DMS53 treated with DMSO at 0.1 percent for 48 hours (cell line): ENCODE measurements at regions not wholly inside any gene's neighbourhood (a gene's known extent, or its start where the extent isn't known, plus 50 kb on each side); places are given as distances from the start of the nearest gene placed in this dataset.
A peak's percentile ranks its signal among the peaks of the same experiment; 100 is the strongest.

Experiments
- DNase-seq: peaks from one replicate; lab custom pipeline; 2025; ENCODE audit not compliant: unreplicated experiment; lab: John Stamatoyannopoulos, UW

DNA sequence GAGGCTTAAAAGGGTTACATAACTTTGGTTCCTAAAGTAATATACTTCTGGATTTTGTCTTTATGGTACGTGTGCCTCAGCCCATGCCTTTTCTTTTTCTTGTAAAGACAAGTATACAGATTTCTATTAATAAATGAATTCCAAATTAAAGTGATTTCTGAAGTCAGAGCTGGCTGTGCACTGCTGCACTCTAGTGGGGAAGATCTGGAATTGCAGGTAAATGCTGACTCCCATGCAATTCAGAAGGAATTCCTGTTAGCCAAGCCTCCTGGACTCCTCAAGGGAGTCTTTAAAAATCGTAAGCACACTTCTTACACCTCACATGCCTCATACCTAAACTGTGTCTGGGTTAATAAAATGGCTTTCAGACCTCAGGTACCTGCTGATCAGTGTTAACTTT lies 118.4 kb upstream of the SLC7A1 start:
- peak; percentile 14 for DNase-seq

DNA sequence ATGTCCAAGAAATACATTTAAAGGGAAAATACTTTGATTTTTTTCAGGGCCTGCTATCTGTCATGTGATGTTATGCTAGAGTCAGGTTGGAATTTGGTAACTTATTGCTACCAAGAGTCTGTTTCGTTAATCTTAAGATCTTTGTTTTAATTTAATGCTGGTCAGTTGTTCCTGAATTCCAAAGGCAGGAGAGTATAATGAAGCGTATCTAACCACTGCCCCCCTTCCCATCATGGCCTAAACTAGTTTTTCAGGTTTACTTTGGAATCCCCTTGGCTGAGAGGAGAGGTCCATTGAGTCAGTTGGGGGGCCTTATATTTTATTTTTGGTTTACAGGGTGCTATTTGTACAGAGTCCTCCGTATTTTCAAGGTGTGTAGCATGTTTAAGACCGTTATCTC lies 116.3 kb upstream of the SLC7A1 start:
- DNase-seq: no peak

DNA sequence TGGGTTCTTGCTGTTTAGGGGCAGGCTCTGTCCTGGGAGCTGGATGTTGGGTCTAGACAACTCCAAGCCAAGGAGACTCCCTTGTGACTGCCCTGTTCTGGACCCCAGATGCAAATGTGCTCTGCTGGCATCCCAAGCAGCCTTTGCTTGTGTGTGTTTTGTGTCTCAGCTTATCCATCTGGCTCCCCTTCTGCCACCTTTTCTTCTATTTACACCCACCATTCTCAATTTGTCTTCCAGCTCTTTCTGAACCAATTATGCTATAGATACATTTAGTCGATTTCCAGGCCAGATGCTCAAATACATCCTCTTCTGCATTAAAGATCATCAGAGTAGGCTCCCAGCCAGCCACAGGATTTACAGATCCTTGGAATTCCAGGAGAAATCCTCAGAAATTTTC lies 115.0 kb upstream of the SLC7A1 start:
- DNase-seq: no peak

DNA sequence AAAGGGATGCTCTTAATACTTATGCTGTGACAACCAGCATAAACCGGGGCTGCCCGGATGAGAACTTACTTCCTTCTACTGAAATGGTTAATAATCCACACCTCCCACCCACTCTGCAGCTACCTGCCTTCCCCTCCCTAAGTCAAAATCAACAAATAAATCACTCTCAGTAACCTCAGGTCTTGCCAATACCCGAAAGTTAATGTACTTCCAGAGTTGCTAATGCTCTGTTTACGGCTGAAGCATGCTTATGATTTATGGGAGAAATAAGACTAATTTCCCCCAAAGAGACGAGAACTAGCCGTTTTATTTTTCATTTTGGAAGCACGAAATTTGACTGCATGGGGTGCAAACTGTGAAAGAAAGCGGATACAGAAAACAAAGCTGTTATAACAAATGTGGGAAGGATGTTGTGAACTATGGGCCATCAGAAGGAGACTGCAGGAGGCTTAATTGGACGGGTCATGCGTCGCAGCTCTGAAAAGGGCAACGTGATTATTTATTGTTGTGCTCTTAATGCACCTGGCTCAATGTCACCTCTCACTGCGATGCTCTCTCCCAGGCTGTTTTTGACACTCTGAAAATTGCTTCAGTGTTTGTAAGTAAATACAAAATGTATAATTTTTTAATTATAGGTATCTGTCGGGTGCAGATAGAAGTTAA lies 114.0 kb upstream of the SLC7A1 start:
- DNase-seq: no peak

GRCh38 chr13:29707876-29708543 lies 112.5 kb upstream of the SLC7A1 start:
- DNase-seq: peak; percentile 37

- DNase-seq: no peak
Measured at GRCh38 chr13:29706923-29707322, 111.4 kb upstream of the SLC7A1 start.

GRCh38 chr13:29704648-29705047 lies 109.2 kb upstream of the SLC7A1 start:
- no peak for DNase-seq

GRCh38 chr13:29703421-29703820 lies 107.9 kb upstream of the SLC7A1 start:
- DNase-seq: no peak

GRCh38 chr13:29702912-29703351 lies 107.4 kb upstream of the SLC7A1 start:
- no peak for DNase-seq

DNA sequence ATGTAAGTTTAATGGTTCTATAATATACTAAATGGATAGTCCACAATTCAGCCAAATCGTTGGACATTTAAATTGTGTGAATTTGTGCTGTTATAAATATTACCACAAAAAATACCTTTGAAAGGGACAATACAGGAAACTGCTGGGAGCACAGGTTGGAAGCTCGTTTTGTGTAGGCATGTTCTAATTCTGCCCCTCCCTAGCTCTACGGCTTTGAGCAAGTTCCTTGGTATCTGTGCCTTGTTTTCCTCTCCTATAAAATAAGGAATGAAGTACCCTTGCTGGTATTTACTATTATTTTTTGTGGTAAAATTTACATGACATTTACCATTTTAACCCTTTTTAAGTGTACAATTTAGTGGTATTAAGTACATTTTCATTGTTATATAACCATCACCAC lies 102.6 kb upstream of the SLC7A1 start:
- DNase-seq: no peak

DNA sequence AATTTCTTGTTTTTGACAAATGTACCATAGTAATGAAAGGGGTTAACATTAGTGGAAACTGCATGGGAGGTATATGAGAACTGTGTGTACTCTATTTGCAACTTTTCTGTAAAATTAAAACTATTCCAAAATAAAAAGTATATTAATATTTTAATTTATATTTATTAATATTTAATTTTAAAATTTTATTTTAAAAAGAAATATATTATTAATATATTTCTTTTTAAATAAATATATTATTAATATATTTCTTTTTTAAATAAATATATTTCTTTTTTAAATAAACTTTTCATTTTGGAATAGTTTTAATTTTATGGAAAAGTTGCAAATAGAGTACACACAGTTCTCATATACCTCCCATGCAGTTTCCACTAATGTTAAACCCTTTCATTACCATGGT lies 101.1 kb upstream of the SLC7A1 start:
- no peak for DNase-seq

DNA sequence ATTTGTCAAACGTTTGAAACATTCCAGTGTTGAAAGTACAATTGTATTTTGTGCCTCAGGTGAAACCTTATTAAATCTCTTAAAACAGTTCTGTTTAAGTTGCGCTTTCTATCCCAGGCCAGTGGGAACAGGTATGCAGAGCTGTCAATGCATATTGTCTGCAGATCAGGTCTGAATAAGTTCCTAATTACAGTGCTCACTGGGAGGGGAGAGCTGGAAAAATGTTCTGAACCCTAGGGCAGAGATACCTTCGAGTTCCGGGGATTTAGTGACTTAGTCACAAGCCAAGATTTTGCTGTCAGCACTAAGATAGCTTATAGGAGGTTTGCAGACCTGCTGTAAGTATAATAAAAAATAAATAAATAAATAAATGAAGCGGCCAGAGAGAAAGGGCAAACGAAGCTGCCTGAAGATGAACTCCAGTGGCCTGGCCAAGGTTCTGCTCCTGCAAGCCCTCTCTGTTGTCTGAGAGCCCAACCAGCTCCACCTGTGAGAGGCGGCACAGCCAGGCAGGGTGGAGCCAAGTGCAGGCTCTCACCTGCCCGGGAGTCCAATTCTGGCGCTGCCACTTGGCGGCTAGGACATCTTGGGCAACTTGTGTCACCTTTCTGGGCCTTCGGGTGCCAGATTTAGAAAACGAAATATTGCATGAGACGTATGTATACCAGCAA lies 97.9 kb upstream of the SLC7A1 start:
- no peak for DNase-seq

- DNase-seq: no peak
Measured at GRCh38 chr13:29689548-29689947, 94.1 kb upstream of the SLC7A1 start.

DNA sequence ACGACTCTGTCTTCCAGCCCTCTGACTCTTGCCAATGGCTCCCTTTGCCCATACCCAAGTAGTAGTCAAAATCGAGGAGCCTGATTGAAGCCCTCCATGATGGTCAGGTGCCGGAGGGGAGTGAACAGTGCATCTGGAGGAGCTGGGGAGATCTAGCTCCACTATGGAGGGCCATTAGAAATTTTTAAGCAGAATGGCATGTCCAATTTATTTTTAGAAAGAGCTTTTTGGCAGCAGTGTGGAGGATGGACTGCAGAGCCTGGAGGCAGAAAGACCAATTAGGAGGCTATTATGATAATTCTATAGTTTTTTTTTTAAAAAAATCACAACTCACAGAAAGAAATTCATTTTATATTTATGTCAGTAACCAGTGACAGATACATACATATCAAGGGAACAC lies 92.7 kb upstream of the SLC7A1 start:
- no peak for DNase-seq

DNA sequence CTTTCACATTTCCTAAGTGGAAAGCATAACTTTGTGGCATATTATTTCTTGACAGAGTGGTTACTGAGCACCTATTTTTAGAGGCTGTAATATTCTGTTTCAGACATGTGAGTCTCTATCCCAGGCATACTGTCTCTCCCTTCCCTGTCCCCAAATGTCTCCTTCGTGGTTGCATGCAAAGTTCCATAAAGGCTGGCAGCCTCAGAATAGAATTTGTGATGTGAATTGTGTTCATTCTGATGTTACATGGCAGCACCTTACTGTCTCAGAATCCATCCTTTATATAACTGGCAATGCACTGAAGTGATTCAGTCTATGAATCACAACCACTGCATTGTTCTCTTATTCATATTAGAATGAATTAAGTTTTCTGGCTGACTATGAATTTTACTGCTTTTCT lies 89.0 kb upstream of the SLC7A1 start:
- no peak for DNase-seq

GRCh38 chr13:29683041-29683440 lies 87.6 kb upstream of the SLC7A1 start:
- no peak for DNase-seq

- no peak for DNase-seq
Measured at GRCh38 chr13:29681864-29682263, 86.4 kb upstream of the SLC7A1 start.

GRCh38 chr13:29679396-29680053 lies 84.0 kb upstream of the SLC7A1 start:
- no peak for DNase-seq

DNA sequence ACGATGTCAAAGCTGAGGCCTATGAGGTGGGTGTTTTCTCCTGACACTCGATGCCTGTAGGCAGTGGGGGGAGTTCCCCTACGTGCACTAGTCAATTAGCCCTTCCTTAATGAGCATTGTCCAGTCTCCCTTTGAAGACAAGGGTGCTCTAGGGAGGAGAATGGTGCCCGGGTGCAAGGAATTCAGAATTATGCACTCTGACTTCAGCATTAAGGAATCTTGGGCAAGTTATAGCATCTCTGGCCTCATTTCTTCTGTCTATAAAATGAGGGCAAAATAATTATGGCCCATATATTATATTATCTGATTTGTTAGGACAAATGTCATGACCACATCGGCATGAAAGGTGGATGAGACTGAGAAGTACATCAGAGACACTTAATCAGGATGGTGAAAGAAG lies 82.1 kb upstream of the SLC7A1 start:
- no peak for DNase-seq

- DNase-seq: no peak
Measured at GRCh38 chr13:29676941-29677452, 81.5 kb upstream of the SLC7A1 start.

DNA sequence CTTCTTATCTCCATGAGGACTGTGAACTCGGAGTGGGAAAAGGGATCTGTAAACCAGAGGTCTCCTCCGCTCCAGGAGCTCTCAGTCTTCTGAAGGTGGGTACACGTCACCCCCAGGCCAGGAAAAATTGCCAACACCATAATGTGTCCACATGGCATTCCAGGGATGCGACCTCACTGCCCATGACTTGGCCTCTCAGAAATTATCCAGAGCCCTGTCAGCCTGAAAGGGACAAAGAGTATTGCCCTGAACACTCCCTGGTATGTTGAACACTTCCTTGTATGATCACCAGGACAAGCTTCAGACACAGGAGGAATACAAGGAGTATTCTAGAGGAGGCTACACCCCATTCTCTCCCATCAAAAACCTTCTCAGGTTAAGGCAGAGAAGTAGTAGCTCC lies 81.0 kb upstream of the SLC7A1 start:
- DNase-seq: no peak

DNA sequence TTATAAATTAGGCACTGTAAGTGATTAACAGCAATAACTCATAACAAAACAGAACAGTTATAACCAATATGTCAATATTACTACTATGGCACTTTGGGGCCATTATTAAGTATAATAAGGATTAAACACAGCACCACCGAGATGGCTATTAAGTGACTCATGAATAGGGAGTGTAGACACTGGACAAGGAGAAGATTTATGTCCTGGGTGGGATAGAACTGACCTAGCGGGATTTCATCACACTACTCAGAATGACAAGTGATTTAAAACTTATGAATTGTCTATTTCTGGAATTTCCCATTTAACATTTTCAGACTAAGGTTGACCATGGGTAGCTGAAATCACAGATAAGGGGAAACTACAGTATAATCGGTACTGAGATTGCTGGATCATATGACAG lies 79.0 kb upstream of the SLC7A1 start:
- DNase-seq: no peak
